Transverse colon (tissue), 4 donors: ENCODE measurements at regions not wholly inside any gene's neighbourhood (a gene's known extent, or its start where the extent isn't known, plus 50 kb on each side); places are given as distances from the start of the nearest gene placed in this dataset.

ENCODE experiments used
- DNase-seq: peaks from one replicate; pipeline ENCODE4 v3.0.0-alpha.2; 2019
- H3K27ac ChIP-seq, 4 donors: fragments of 200-600 bp; sonication (generic); 2 replicates each; pipeline ENCODE4 v1.5.1; 2016 to 2018; ENCODE audit warnings: inconsistent platforms in 4 of 4
- H3K27me3 ChIP-seq: fragments of 200-600 bp; sonication (generic); 2 replicates; pipeline ENCODE4 v1.5.1; 2017; ENCODE audit warnings: inconsistent platforms
- H3K36me3 ChIP-seq, 4 donors: fragments of 200-600 bp; sonication (generic); 2 replicates each; pipeline ENCODE4 v1.5.1; 2017 to 2019; ENCODE audit warnings: inconsistent platforms in 4 of 4
- H3K4me1 ChIP-seq, 4 donors: fragments of 200-600 bp; sonication (generic); 2 replicates each; pipeline ENCODE4 v1.5.1; 2017 to 2020; ENCODE audit warnings: inconsistent platforms in 4 of 4
- H3K4me3 ChIP-seq, 4 donors: fragments of 200-600 bp; sonication (generic); 1 replicate in 1 of 4; 2 replicates in 3 of 4; pipeline versions ENCODE4 v1.5.1 to v1.6.1; 2017 to 2019; ENCODE audit warnings: inconsistent platforms in 4 of 4
- H3K9me3 ChIP-seq, 2 donors: fragments of 200-600 bp; sonication (generic); 2 replicates each; pipeline ENCODE4 v1.5.1; 2017 to 2019; ENCODE audit warnings: inconsistent platforms in 2 of 2
- CTCF ChIP-seq, 5 experiments: fragments of 200-600 bp in 3 of 5; fragments of 450-650 bp in 2 of 5; sonication (generic) in 3 of 5; IDR thresholded peaks; 1 replicate in 2 of 5; 2 replicates in 3 of 5; pipeline ENCODE4 v1.5.1; 2016 to 2017; ENCODE audit warnings: antibody characterized with exemption in 5 of 5, inconsistent platforms in 3 of 5, mild to moderate bottlenecking in 2 of 5, moderate library complexity in 1 of 5
- EP300 ChIP-seq: sonication (generic); formaldehyde crosslinking; IDR thresholded peaks from one replicate; pipeline ENCODE4 v1.6.1; 2017; ENCODE audit warnings: antibody characterized with exemption, low read depth
- POLR2A ChIP-seq: fragments of 450-650 bp; IDR thresholded peaks from one replicate; pipeline ENCODE4 v1.6.1; 2016; ENCODE audit warnings: antibody characterized with exemption, mild to moderate bottlenecking, moderate library complexity
- POLR2AphosphoS5 ChIP-seq, 3 donors: sonication (generic); formaldehyde crosslinking; IDR thresholded peaks; one replicate each; pipeline ENCODE4 v1.6.1; 2016; ENCODE audit warnings: antibody characterized with exemption in 3 of 3
- WGBS, 2 donors: methylation state at CpG; one replicate each; pipeline ENCODE4 v1.1.5; 2018; ENCODE audit warnings: low coverage in 1 of 2; 5-methylcytosine and 5-hydroxymethylcytosine counted together
- in situ Hi-C, 4 donors: fragments of 200-750 bp; cut with MboI; loops; one replicate each; pipeline versions ENCODE4 v1.15.0 to v1.15.1; 2017; ENCODE audit warnings: low sequenced_read_pairs in 3 of 4, low pct_ligation_motif_present in 1 of 4, low pct_unique_long_range_greater_than_20kb in 1 of 4
- intact Hi-C: fragments of 100-400 bp; cut with DNase I; formaldehyde crosslinking; loops from one replicate; pipeline ENCODE4 v1.15.1; 2023; ENCODE audit warnings: low total_unique reads

- intact Hi-C loops, result no loop called here
- peaks cover 45% of the 10 kb centered on the region for H3K27me3 ChIP-seq
- no peak overlapping the region for H3K4me3 ChIP-seq
- H3K27ac ChIP-seq, result no peak overlapping the region
- no peak for TF ChIP-seq POLR2A
- TF ChIP-seq CTCF (IDR thresholded peaks at IDR 0.05), result no peak
- no peak for TF ChIP-seq POLR2AphosphoS5 (IDR thresholded peaks at IDR 0.05)
- no peak for TF ChIP-seq EP300
- WGBS, 2 donors, result 17 to 18% methylated on average over 2 of the region's 2 CpGs
- H3K36me3 ChIP-seq, result no peaks in the 10 kb centered on the region
- in situ Hi-C loops, result no loop called here
- DNase-seq, result no peak
- H3K4me1 ChIP-seq, result peaks cover 0 to 16% (median 9%) of the 10 kb centered on the region in 4 donors
- no peaks in the 10 kb centered on the region for H3K9me3 ChIP-seq
Measured at GRCh38 chr5:77853353-77853907, 77.3 kb upstream of the TBCA start.

GRCh38 chr5:77852514-77853352, 76.6 kb upstream of the TBCA start:
- TF ChIP-seq EP300 (no peak), CTCF (IDR thresholded peaks at IDR 0.05) (no peak), POLR2AphosphoS5 (IDR thresholded peaks at IDR 0.05) (no peak), POLR2A (no peak)
- H3K4me1 ChIP-seq, result peaks cover 0 to 16% (median 9%) of the 10 kb centered on the region in 4 donors
- intact Hi-C loops, result no loop called here
- H3K9me3 ChIP-seq, result no peaks in the 10 kb centered on the region
- peak overlapping the region; percentile 36 to 55 (median 46) for H3K4me3 ChIP-seq
- no peaks in the 10 kb centered on the region for H3K36me3 ChIP-seq
- H3K27me3 ChIP-seq, result peaks cover 40% of the 10 kb centered on the region
- peak; percentile 39 for DNase-seq
- in situ Hi-C loops, result no loop called here
- 4 to 14% methylated on average over 6 to 28 of the region's 28 CpGs for WGBS, 2 donors
- H3K27ac ChIP-seq, result peak overlapping the region in 1 of 4 donors; percentile 8

GRCh38 chr5:77852068-77852513, 76.0 kb upstream of the TBCA start:
- Histone ChIP-seq H3K27me3 (peaks cover 46% of the 10 kb centered on the region), H3K36me3 (no peaks in the 10 kb centered on the region), H3K27ac (peak overlapping the region in 3 of 4 donors; percentile 7 to 34 (median 8)), H3K4me1 (peaks cover 0 to 16% (median 9%) of the 10 kb centered on the region in 4 donors), H3K9me3 (no peaks in the 10 kb centered on the region), H3K4me3 (peak overlapping the region; percentile 36 to 55 (median 46))
- 2 to 11% methylated on average over 8 to 13 of the region's 13 CpGs for WGBS, 2 donors
- TF ChIP-seq EP300 (no peak), CTCF (IDR thresholded peaks at IDR 0.05) (no peak), POLR2AphosphoS5 (IDR thresholded peaks at IDR 0.05) (no peak), POLR2A (no peak)
- intact Hi-C loops, result no loop called here
- in situ Hi-C loops, result no loop called here
- DNase-seq, result no peak

GRCh38 chr5:77851176-77852067, 75.3 kb upstream of the TBCA start:
- in situ Hi-C loops (no loop called here), intact Hi-C loops (no loop called here)
- no peak for DNase-seq
- H3K4me3 ChIP-seq, result peak overlapping the region; percentile 36 to 55 (median 46)
- TF ChIP-seq POLR2A (no peak), CTCF (IDR thresholded peaks at IDR 0.05) (no peak), POLR2AphosphoS5 (IDR thresholded peaks at IDR 0.05) (no peak), EP300 (no peak)
- H3K27me3 ChIP-seq, result peaks cover 52% of the 10 kb centered on the region
- H3K36me3 ChIP-seq, result no peaks in the 10 kb centered on the region
- no peaks in the 10 kb centered on the region for H3K9me3 ChIP-seq
- peak overlapping the region; percentile 0 to 34 (median 8) for H3K27ac ChIP-seq
- 0 to 32% methylated on average over 2 to 79 of the region's 89 CpGs for WGBS, 2 donors
- H3K4me1 ChIP-seq, result peaks cover 0 to 16% (median 9%) of the 10 kb centered on the region in 4 donors
